BE2C (cell line): ENCODE measurements at regions not wholly inside any gene's neighbourhood (a gene's known extent, or its start where the extent isn't known, plus 50 kb on each side); places are given as distances from the start of the nearest gene placed in this dataset.
"Not testable (repeated sequence)": the region's sequence is repeated elsewhere in the genome, so short reads cannot be mapped to it uniquely, and the experiment has no call there.

ENCODE experiments used
- DNase-seq: peaks from one replicate; pipeline ENCODE4 v3.0.0-alpha.2; 2020
- H3K27me3 ChIP-seq: fragments of 250-450 bp; sonication (Bioruptor Pico); 2 replicates; pipeline ENCODE4 v1.5.1; 2020; ENCODE audit warnings: mild to moderate bottlenecking
- H3K36me3 ChIP-seq: fragments of 250-450 bp; sonication (Bioruptor Pico); 2 replicates; pipeline ENCODE4 v1.5.1; 2020; ENCODE audit warnings: mild to moderate bottlenecking
- H3K4me1 ChIP-seq: fragments of 250-450 bp; sonication (Bioruptor Pico); 2 replicates; pipeline ENCODE4 v1.5.1; 2020
- H3K4me3 ChIP-seq: 2 replicates; pipeline ENCODE4 v1.5.1; 2011; ENCODE audit warnings: low read depth, low read length
- H3K9me3 ChIP-seq: fragments of 250-450 bp; sonication (Bioruptor Pico); 2 replicates; pipeline ENCODE4 v1.5.1; 2020
- CTCF ChIP-seq: IDR thresholded peaks from 2 replicates; pipeline ENCODE4 v1.5.1; 2012; ENCODE audit warnings: mild to moderate bottlenecking, low read depth, low read length

DNA sequence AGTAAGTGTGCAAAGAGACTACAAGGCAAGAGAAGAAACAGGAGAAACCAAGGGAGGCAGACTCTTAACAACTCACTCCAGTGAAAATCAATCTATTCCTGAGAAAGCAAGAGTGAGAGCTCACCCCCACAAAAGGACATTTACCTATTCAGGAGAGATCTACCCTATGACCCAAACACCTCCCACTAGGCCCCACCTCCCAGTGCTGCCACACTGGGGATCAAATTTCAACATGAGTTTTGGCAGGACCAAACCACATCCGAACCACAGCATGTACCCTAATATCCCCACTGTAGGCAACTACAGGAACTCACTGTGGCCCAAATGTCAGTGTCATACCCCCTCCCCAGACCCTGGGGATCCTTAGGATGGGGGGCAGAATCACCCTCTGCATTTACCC, 526.2 kb upstream of the B3GAT1 start:
- no peak for DNase-seq
- H3K4me3 ChIP-seq, result no peak overlapping the region
- TF ChIP-seq CTCF, result no peak

GRCh38 chr11:134937193-134937592, 525.2 kb upstream of the B3GAT1 start:
- not testable (repeated sequence) for H3K4me1 ChIP-seq, H3K4me3 ChIP-seq, H3K9me3 ChIP-seq, DNase-seq, H3K27me3 ChIP-seq, H3K36me3 ChIP-seq

More for the DNA sequence above, 526.2 kb upstream of the B3GAT1 start:
- no peaks in the 10 kb centered on the region for H3K36me3 ChIP-seq
- H3K27me3 ChIP-seq, result no peaks in the 10 kb centered on the region
- no peaks in the 10 kb centered on the region for H3K9me3 ChIP-seq
- no peaks in the 10 kb centered on the region for H3K4me1 ChIP-seq

DNA sequence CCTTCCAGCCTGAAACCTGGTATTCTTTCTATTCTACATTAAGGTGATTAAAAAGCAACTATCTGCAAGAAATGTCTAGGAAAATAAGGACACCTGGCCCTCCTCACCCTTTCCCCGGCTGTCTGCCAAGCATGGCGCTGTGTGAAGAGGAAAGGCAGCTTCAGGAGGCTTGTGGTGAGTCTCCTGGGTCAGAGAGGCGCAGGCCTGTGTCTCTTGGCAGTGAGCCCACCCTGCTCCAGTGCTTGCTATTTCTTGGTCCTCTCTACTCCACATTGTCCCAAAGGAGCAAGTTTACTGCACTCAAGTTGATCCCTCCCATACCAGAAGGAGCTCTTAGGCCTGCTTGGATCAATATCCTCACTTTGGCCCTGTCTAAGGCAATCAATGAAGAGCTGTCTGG, 520.7 kb upstream of the B3GAT1 start:
- Histone ChIP-seq H3K36me3 (no peaks in the 10 kb centered on the region), H3K27me3 (no peaks in the 10 kb centered on the region), H3K9me3 (no peaks in the 10 kb centered on the region), H3K4me1 (no peaks in the 10 kb centered on the region), H3K4me3 (no peak overlapping the region)
- no peak for TF ChIP-seq CTCF
- DNase-seq, result no peak

DNA sequence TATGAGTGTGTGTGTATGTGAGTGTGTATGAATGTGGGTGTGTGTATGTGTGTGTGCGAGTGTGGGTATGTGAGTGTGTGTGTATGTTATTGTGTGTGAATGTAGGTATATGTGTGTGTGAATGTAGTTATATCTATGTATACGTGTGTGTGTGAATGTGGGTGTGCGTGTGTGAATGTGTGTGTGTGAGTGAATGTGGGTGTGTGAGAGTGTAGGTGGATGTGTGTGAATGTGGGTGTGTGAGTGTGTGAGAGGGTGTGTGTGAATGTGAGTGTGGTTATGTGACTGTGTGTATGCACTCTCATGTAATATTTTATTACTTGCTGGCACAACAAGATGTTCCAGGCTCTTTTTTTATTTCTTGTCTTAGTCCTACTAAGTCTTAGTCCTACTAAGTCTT, 513.4 kb upstream of the B3GAT1 start:
- TF ChIP-seq CTCF, result no peak
- H3K36me3 ChIP-seq, result no peaks in the 10 kb centered on the region
- DNase-seq, result no peak
- H3K4me3 ChIP-seq, result no peak overlapping the region
- H3K4me1 ChIP-seq, result no peaks in the 10 kb centered on the region
- no peaks in the 10 kb centered on the region for H3K9me3 ChIP-seq
- H3K27me3 ChIP-seq, result 0 out of 2 replicates have a peak, but pooled peaks cover 4% of the 10 kb centered on the region

DNA sequence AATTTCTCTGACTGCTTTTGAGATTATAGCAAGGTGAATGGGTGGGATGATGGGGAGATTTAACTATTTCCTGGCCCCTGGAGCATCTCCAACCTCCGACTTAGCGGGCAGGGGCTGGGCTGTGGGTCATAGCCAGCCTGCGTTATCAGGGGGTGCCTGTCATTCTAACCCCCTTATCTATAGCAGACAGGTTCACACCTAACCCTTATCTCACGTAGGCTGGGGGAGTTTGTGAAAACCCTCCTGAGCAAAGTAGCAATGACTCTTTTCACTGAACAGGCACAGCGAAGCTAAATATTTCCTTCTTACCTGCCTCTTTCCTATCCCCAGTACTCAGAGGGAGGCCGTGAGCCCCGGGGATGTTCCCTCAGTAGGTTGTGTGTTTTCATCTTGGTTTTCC, 511.4 kb upstream of the B3GAT1 start:
- H3K27me3 ChIP-seq, result peaks cover 6% of the 10 kb centered on the region; the same call in 1 of the 2 replicates

GRCh38 chr11:134921938-134922337, 509.9 kb upstream of the B3GAT1 start:
- DNase-seq, result no peak
- TF ChIP-seq CTCF, result no peak
- no peaks in the 10 kb centered on the region for H3K4me1 ChIP-seq
- no peaks in the 10 kb centered on the region for H3K9me3 ChIP-seq
- peaks cover 6% of the 10 kb centered on the region; the same call in 1 of the 2 replicates for H3K27me3 ChIP-seq
- H3K36me3 ChIP-seq, result no peaks in the 10 kb centered on the region
- no peak overlapping the region for H3K4me3 ChIP-seq

More for the DNA sequence above, 511.4 kb upstream of the B3GAT1 start:
- Histone ChIP-seq H3K4me3 (no peak overlapping the region), H3K9me3 (no peaks in the 10 kb centered on the region), H3K36me3 (no peaks in the 10 kb centered on the region), H3K4me1 (no peaks in the 10 kb centered on the region)
- DNase-seq, result no peak
- no peak for TF ChIP-seq CTCF
